Stimulated activated CD8-positive, alpha-beta memory T cell treated with anti-CD3 and anti-CD28 coated beads, Interleukin-12 subunit alpha, Interleukin-12 subunit beta, amount 100 ng/mL, for 4 hours (primary cell): ENCODE measurements at regions not wholly inside any gene's neighbourhood (a gene's known extent, or its start where the extent isn't known, plus 50 kb on each side); places are given as distances from the start of the nearest gene placed in this dataset.
"Not testable (repeated sequence)": the region's sequence is repeated elsewhere in the genome, so short reads cannot be mapped to it uniquely, and the experiment has no call there.

ENCODE experiments used
- DNase-seq: peaks from one replicate; pipeline ENCODE4 v3.0.0-alpha.2; 2020; ENCODE audit warnings: low read depth

- DNase-seq = no peak
Measured at GRCh38 chr13:76349700-76350099, 536.5 kb downstream of the KCTD12 start.

- DNase-seq = no peak
Measured at GRCh38 chr13:76339649-76340048, 546.6 kb downstream of the KCTD12 start.

- no peak for DNase-seq
Measured at GRCh38 chr13:76338003-76338402, 548.2 kb downstream of the KCTD12 start.

- no peak for DNase-seq
Measured at GRCh38 chr13:76336889-76337844, 549.0 kb downstream of the KCTD12 start.

- DNase-seq = no peak
Measured at GRCh38 chr13:76335463-76335862, 550.7 kb downstream of the KCTD12 start.

GRCh38 chr13:76331943-76332712 is 554.1 kb downstream of the KCTD12 start:
- no peak for DNase-seq

GRCh38 chr13:76330761-76331160 is 555.4 kb downstream of the KCTD12 start:
- no peak for DNase-seq

- DNase-seq = no peak
Measured at GRCh38 chr13:76329866-76330580, 556.2 kb downstream of the KCTD12 start.

- DNase-seq = no peak
Measured at GRCh38 chr13:76329004-76329403, 557.2 kb downstream of the KCTD12 start.

- no peak for DNase-seq
Measured at GRCh38 chr13:76326343-76326742, 559.9 kb downstream of the KCTD12 start.

- DNase-seq = no peak
Measured at GRCh38 chr13:76319921-76320320, 566.3 kb downstream of the KCTD12 start.

- DNase-seq = no peak
Measured at GRCh38 chr13:76316998-76317527, 569.1 kb downstream of the KCTD12 start.

- DNase-seq = no peak
Measured at GRCh38 chr13:76314495-76314894, 571.7 kb downstream of the KCTD12 start.

GRCh38 chr13:76307142-76307541 is 579.1 kb downstream of the KCTD12 start:
- DNase-seq = no peak

- no peak for DNase-seq
Measured at GRCh38 chr13:76300688-76301087, 585.5 kb downstream of the KCTD12 start.

- no peak for DNase-seq
Measured at GRCh38 chr13:76297331-76297730, 588.9 kb downstream of the KCTD12 start.

- no peak for DNase-seq
Measured at GRCh38 chr13:76296751-76297150, 589.5 kb downstream of the KCTD12 start.

GRCh38 chr13:76295020-76295419 is 591.2 kb downstream of the KCTD12 start:
- DNase-seq = not testable (repeated sequence)

GRCh38 chr13:76293751-76294150 is 592.5 kb downstream of the KCTD12 start:
- no peak for DNase-seq

GRCh38 chr13:76293346-76293745 is 592.9 kb downstream of the KCTD12 start:
- no peak for DNase-seq

- DNase-seq = no peak
Measured at GRCh38 chr13:76292726-76293125, 593.5 kb downstream of the KCTD12 start.

GRCh38 chr13:76292031-76292430 is 594.2 kb downstream of the KCTD12 start:
- DNase-seq = no peak
